GM10266 (cell line): ENCODE measurements at regions not wholly inside any gene's neighbourhood (a gene's known extent, or its start where the extent isn't known, plus 50 kb on each side); places are given as distances from the start of the nearest gene placed in this dataset.

ENCODE experiments used
- DNase-seq: peaks from one replicate; pipeline ENCODE4 v3.0.0; 2012; ENCODE audit errors: extremely low spot score
- CTCF ChIP-seq: IDR thresholded peaks from 2 replicates; pipeline ENCODE4 v1.5.1; 2012; ENCODE audit warnings: mild to moderate bottlenecking, low read depth; ENCODE audit not compliant: control insufficient read depth, insufficient read depth; ENCODE audit errors: missing control alignments

GRCh38 chr11:114787126-114787525 is 108.8 kb downstream of the NXPE2 start:
- DNase-seq = no peak
- no peak for TF ChIP-seq CTCF

DNA sequence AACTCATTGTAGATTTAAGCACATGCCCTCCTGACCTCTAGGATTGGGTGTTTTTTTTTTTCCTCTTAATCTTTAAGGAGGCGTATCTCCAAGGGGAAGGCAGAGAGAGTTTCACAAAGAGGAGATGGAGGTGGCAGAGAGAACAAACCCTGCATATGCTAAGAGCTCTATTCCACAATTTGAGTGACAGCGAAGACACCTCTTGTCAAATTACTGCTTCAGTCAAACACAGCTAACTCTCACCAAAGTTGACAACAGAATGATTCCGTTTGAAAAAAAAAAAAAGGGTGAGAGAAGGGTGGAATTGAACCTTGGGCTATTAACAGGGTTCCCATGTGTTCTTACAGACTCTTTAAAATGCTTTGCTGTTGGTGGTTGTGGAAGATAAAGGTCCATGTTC is 112.6 kb downstream of the NXPE2 start:
- DNase-seq = no peak
- no peak for TF ChIP-seq CTCF

- no peak for TF ChIP-seq CTCF
These were observed 115.8 kb downstream of the NXPE2 start for GRCh38 chr11:114794048-114794684.

DNA sequence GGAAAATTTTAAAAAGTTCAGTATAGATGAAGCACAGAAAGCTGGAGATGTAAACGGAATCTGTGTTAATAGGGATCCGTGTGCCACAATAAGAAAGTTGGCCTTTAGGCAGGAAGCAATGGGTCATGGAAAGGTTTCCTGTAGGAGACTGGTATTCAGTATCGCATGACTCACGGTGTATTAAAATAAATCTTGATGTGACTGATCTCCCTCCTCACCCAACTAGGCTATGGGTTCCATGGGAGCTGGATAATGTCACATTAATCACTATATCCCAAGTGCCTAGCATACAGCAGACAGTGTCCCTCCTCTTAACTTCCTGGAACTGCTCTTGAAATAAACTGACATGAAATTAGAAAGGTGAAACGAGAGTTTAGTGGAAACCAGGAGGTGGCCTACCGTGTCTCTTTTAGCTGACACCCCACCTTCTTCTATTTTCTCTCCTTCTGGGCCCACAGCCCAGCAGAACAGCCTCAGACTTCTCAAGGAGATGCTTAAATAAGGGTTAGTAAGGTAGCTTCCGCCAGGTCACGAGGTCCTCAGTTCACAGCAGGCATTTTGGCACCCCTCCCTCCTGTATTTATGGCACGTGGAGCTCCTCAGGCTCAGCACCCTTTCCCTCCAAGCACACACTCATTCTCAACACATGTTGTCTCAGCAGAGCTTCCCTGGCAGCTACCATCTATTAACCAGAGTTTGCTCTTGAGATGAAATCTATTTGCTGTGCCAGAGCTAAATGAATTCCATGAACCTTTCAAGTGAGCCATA is 118.8 kb downstream of the NXPE2 start:
- DNase-seq = no peak
- no peak for TF ChIP-seq CTCF

More at GRCh38 chr11:114794048-114794684, 115.8 kb downstream of the NXPE2 start:
- DNase-seq = no peak

DNA sequence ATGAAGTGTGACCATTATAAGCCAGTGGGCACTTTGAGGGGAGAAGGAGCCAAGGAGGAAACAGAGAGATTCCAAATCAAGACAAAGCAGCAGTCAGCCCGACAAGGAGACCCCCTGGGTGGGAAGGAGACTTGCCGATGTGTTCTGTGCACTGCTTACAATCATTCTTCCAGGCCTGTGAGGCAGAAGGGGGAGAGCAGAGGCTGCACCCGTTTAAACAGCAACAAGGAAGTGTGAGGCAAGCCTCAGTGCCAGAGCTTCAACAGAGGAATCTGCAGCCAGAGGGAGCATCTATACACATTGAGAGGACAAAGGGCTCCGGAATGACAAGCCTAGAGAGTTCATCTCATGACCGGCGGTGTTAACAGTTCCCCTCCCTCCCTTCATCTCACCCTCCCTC is 121.1 kb downstream of the NXPE2 start:
- TF ChIP-seq CTCF = no peak
- DNase-seq = no peak

DNA sequence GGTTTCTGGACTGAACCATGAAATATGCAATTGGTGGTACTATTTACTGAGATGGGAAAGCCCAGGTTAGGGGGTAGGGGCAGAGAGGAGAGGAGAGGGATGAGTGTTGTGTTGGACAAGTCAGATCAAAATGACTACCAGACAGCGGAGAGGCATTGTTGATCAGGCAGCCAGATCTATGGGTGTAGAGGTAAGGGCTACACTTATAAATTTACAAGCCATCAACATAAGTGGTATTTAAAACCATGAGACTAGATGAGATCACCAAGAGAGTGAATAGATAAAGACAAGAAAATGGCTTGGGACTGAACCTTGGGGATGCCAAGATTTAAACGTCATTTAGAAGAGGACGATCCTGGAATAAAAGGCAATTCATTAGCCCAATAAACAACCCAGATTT is 123.4 kb downstream of the NXPE2 start:
- no peak for DNase-seq

More for the DNA sequence above, 123.4 kb downstream of the NXPE2 start:
- no peak for TF ChIP-seq CTCF
